Sigmoid colon (tissue), 6 donors: ENCODE measurements at regions not wholly inside any gene's neighbourhood (a gene's known extent, or its start where the extent isn't known, plus 50 kb on each side); places are given as distances from the start of the nearest gene placed in this dataset.
"Not testable (repeated sequence)": the region's sequence is repeated elsewhere in the genome, so short reads cannot be mapped to it uniquely, and the experiment has no call there.

Source experiments
- DNase-seq: peaks from one replicate; pipeline ENCODE4 v3.0.0-alpha.2; 2019
- H3K27ac ChIP-seq, 4 donors: fragments of 200-600 bp; sonication (generic); one replicate each; pipeline ENCODE4 v1.5.1; 2016 to 2019; ENCODE audit warnings: mild to moderate bottlenecking in 1 of 4
- H3K27me3 ChIP-seq, 3 donors: fragments of 200-600 bp; sonication (generic); one replicate each; pipeline ENCODE4 v1.5.1; 2019; ENCODE audit warnings: mild to moderate bottlenecking in 1 of 3
- H3K36me3 ChIP-seq, 4 donors: fragments of 200-600 bp; sonication (generic); one replicate each; pipeline ENCODE4 v1.5.1; 2016 to 2019
- H3K4me1 ChIP-seq, 4 donors: fragments of 200-600 bp; sonication (generic); one replicate each; pipeline ENCODE4 v1.5.1; 2017 to 2019
- H3K4me3 ChIP-seq, 4 donors: fragments of 200-600 bp; sonication (generic); one replicate each; pipeline ENCODE4 v1.5.1; 2017 to 2019; ENCODE audit warnings: mild to moderate bottlenecking in 2 of 4, moderate library complexity in 1 of 4
- H3K9me3 ChIP-seq, 4 donors: fragments of 200-600 bp in 3 of 4; sonication (generic) in 3 of 4; one replicate each; pipeline versions ENCODE4 v1.5.1 to v1.6.1; 2013 to 2019
- EP300 ChIP-seq, 4 donors: sonication (generic); formaldehyde crosslinking; IDR thresholded peaks; one replicate each; pipeline ENCODE4 v1.6.1; 2017; ENCODE audit warnings: antibody characterized with exemption in 4 of 4
- POLR2A ChIP-seq, 2 donors: fragments of 450-650 bp; IDR thresholded peaks; one replicate each; pipeline ENCODE4 v1.6.1; 2016; ENCODE audit warnings: antibody characterized with exemption in 2 of 2, mild to moderate bottlenecking in 2 of 2, moderate library complexity in 2 of 2
- POLR2AphosphoS5 ChIP-seq, 4 donors: sonication (generic); formaldehyde crosslinking; IDR thresholded peaks; one replicate each; pipeline ENCODE4 v1.6.1; 2017; ENCODE audit warnings: antibody characterized with exemption in 4 of 4
- WGBS, 2 donors: extraction: QIAGEN DNeasy Blood & Tissue Kit; methylation state at CpG; one replicate each; pipeline ENCODE4 v1.1.7; 2013; 5-methylcytosine and 5-hydroxymethylcytosine counted together
- intact Hi-C: fragments of 100-400 bp; cut with DNase I; formaldehyde crosslinking; loops from one replicate; pipeline ENCODE4 v1.15.1; 2023
- TF ChIP-seq, protein P1 (sequence below), 4 experiments: fragments of 450-650 bp in 3 of 4; fragments of 200-600 bp in 1 of 4; IDR thresholded peaks; one replicate each; pipeline ENCODE4 v1.5.1; 2016 to 2019; ENCODE audit warnings: antibody characterized with exemption in 4 of 4, mild to moderate bottlenecking in 3 of 4, moderate library complexity in 2 of 4
- donor health status: healthy with polysubstance abuse.
- donor health status: healthy.

DNA sequence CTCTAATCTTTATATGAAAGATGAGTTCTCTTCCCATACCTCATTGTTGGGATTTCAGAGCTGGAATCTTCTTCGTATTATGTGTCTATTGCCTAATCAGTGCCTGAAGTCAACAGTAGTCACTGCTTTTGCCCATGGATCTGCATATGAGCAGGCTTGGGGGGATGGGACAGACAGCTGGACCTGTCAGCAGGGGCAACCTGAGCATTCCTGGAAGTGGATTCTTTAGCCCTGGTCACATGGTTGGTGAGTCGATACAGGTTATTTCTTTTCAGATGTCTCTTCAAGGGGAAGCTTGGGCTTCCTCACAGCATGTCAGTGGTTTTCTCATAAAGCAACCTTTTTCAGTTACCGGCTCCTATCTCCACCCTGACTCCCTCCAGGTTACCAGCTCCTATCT is 97.3 kb upstream of the RBM19 start:
- Histone ChIP-seq H3K27ac (no peak overlapping the region), H3K4me1 (no peaks in the 10 kb centered on the region), H3K9me3 (peaks cover 0 to 6% (median 0%) of the 10 kb centered on the region in 4 donors), H3K27me3 (no peaks in the 10 kb centered on the region), H3K36me3 (no peaks in the 10 kb centered on the region), H3K4me3 (no peak overlapping the region)
- intact Hi-C loops, result no loop called here
- TF ChIP-seq POLR2A (IDR thresholded peaks at IDR 0.05), result no peak
- TF ChIP-seq, protein P1, sequence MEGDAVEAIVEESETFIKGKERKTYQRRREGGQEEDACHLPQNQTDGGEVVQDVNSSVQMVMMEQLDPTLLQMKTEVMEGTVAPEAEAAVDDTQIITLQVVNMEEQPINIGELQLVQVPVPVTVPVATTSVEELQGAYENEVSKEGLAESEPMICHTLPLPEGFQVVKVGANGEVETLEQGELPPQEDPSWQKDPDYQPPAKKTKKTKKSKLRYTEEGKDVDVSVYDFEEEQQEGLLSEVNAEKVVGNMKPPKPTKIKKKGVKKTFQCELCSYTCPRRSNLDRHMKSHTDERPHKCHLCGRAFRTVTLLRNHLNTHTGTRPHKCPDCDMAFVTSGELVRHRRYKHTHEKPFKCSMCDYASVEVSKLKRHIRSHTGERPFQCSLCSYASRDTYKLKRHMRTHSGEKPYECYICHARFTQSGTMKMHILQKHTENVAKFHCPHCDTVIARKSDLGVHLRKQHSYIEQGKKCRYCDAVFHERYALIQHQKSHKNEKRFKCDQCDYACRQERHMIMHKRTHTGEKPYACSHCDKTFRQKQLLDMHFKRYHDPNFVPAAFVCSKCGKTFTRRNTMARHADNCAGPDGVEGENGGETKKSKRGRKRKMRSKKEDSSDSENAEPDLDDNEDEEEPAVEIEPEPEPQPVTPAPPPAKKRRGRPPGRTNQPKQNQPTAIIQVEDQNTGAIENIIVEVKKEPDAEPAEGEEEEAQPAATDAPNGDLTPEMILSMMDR (IDR thresholded peaks at IDR 0.05), result no peak
- TF ChIP-seq POLR2AphosphoS5 (IDR thresholded peaks at IDR 0.05), result no peak
- no peak for TF ChIP-seq EP300 (IDR thresholded peaks at IDR 0.05)
- 86 to 87% methylated on average over 3 of the region's 3 CpGs for WGBS, 2 donors
- no peak for DNase-seq

DNA sequence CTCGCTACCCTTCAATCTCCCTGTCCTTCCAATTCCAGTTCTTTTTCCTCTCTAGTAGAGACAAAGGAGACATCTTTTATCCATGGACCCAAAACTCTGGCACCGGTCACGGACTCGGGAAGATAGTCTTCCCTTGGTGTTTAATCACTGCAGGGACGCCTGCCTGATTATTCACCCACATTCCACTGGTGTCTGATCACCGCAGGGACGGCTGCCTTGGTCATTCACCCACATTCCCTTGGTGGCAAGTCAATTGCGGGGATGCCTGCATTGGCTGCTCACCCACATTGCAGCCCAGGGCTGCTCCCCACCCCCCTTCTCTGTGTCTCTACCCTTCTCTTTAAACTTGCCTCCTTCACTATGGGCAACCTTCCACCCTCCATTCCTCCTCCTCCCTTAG is 90.2 kb upstream of the RBM19 start:
- H3K9me3 ChIP-seq, DNase-seq, H3K4me1 ChIP-seq, H3K4me3 ChIP-seq, intact Hi-C loops, H3K27ac ChIP-seq, H3K36me3 ChIP-seq, H3K27me3 ChIP-seq: not testable (repeated sequence)
- WGBS, 2 donors, result 91% methylated on average over 8 of the region's 8 CpGs

DNA sequence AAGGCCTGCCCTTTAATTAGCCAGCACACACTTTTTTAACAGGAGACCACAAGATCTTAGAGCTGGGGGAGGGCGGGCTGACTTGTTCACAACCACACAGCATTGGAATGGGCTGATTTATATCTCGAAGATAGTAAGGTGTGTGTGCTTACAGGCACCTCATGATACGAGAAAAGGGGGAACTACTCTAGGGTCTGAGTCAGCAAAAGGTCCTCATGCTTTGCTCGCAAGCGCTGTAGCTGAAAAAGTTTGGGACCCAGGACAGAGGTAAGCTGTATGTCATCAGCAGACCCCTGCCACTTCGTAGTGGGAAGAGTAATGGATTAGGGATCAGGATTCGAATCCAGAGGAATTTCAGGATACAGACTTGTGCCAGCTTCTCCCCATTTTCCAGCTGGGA is 88.9 kb upstream of the RBM19 start:
- Histone ChIP-seq H3K4me1 (no peaks in the 10 kb centered on the region), H3K9me3 (peaks cover 0 to 4% (median 0%) of the 10 kb centered on the region in 4 donors), H3K27me3 (no peaks in the 10 kb centered on the region), H3K4me3 (no peak overlapping the region), H3K27ac (no peak overlapping the region), H3K36me3 (no peaks in the 10 kb centered on the region)
- TF ChIP-seq, protein P1 (IDR thresholded peaks at IDR 0.05), result no peak
- no peak for TF ChIP-seq POLR2AphosphoS5 (IDR thresholded peaks at IDR 0.05)
- TF ChIP-seq POLR2A (IDR thresholded peaks at IDR 0.05), result no peak
- intact Hi-C loops, result no loop called here
- WGBS, 2 donors, result 71 to 80% methylated on average over 7 of the region's 7 CpGs
- DNase-seq, result no peak

DNA sequence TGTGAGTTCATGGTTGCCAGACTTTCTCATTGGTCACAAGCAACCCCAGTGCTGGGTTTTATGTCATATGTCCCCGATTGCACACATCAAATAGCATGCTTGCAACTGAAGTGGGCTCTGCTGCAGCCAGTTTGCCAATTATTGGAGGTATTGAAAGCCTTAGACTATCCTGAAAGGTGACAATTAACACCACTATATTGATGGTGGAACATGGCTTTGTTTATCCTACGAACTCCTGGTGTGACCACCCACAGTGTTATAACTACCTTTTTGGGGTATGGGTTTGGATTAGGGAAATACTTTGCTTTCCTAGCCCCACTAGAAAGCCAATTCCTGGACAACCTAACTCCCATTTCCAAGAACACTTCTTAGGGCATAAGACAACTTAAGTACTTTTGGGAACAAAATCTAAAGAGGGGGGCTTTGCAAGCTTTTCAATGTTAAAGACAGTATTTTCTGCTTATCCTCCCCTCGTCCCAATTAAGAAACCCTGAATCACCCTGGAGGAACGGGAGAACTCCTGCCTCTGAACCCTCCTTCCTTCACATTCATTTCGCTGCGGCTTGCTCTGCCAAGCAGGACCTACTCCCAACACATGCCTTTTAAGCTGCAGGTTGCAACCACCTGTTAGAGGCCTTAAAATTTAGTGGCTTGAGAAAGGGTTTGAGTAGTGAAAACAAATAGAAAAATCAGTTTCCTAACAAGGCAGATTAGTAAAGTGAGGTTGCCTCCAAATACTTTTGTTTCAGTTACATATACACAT is 80.3 kb upstream of the RBM19 start:
- no peaks in the 10 kb centered on the region for H3K36me3 ChIP-seq
- peaks cover 0 to 17% (median 0%) of the 10 kb centered on the region in 3 donors for H3K27me3 ChIP-seq
- H3K27ac ChIP-seq, result no peak overlapping the region
- TF ChIP-seq POLR2AphosphoS5 (IDR thresholded peaks at IDR 0.05), result no peak
- TF ChIP-seq, protein P1 (IDR thresholded peaks at IDR 0.05), result no peak
- no peak for TF ChIP-seq EP300 (IDR thresholded peaks at IDR 0.05)
- no peak for TF ChIP-seq POLR2A (IDR thresholded peaks at IDR 0.05)
- 52 to 66% methylated on average over 6 of the region's 6 CpGs for WGBS, 2 donors
- DNase-seq, result no peak
- no peak overlapping the region for H3K4me3 ChIP-seq
- H3K9me3 ChIP-seq, result no peaks in the 10 kb centered on the region
- intact Hi-C loops, result no loop called here
- no peaks in the 10 kb centered on the region for H3K4me1 ChIP-seq

DNA sequence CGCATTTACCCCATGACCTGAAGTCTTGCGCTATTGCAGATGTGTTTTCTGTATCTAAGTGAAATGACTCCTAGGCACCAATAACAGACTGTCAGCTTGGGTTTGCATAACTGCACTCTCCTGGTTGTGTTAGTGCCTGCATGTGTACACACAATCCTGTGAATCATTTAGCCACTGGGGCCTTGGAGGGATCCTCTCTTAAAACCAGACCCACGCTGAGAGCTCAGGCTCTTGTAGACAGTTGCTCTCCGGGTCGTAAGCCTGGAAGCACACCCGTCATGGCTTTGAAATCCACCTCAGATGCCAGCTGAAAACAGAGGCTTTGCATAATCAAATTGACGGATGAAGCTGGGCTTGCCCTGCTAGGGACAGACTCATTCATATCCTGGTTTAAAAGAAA is 79.2 kb upstream of the RBM19 start:
- 30 to 49% methylated on average over 7 of the region's 7 CpGs for WGBS, 2 donors
- TF ChIP-seq, protein P1 (IDR thresholded peaks at IDR 0.05), result no peak
- TF ChIP-seq EP300 (IDR thresholded peaks at IDR 0.05) (no peak), POLR2A (IDR thresholded peaks at IDR 0.05) (no peak), POLR2AphosphoS5 (IDR thresholded peaks at IDR 0.05) (no peak)
- no peak overlapping the region for H3K27ac ChIP-seq
- H3K9me3 ChIP-seq, result no peaks in the 10 kb centered on the region
- H3K36me3 ChIP-seq, result no peaks in the 10 kb centered on the region
- intact Hi-C loops, result no loop called here
- no peak for DNase-seq
- H3K27me3 ChIP-seq, result peaks cover 0 to 17% (median 0%) of the 10 kb centered on the region in 3 donors
- no peak overlapping the region for H3K4me3 ChIP-seq
- no peaks in the 10 kb centered on the region for H3K4me1 ChIP-seq
